ENCODE measurements at regions not wholly inside any gene's neighbourhood (a gene's known extent, or its start where the extent isn't known, plus 50 kb on each side); places are given as distances from the start of the nearest gene placed in this dataset.
"Not testable (repeated sequence)": the region's sequence is repeated elsewhere in the genome, so short reads cannot be mapped to it uniquely, and the experiment has no call there.

DNA sequence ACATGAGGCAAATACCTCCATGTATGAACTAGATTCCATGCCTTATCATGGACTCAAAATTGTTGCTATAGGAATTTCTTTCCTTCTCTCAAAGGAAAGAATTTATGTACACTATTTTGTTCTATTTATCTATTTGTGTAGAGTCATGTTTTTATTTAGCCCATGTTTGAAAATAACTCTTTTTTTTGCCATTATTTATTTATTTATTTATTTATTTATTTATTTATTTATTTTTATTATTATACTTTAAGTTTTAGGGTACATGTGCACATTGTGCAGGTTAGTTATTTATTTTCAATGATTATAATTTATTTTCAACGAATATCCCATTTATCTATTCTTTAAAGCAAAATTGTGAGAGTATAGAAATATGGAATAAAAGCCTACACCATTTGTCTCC, 177.9 kb downstream of the MAGEE1 start:
- no peak for DNase-seq (ENCODE audit: low read depth, low spot score)
- Histone ChIP-seq H3K4me3 (no peak overlapping the region), H3K27ac (no peak overlapping the region), H3K9ac (ENCODE audit: insufficient read length) (no peak overlapping the region), H3K9me3 (ENCODE audit: low read depth, low read length) (no peaks in the 10 kb centered on the region), H3K36me3 (ENCODE audit: insufficient read depth, low read length) (no peaks in the 10 kb centered on the region)
- TF ChIP-seq FOXP2 (optimal IDR thresholded peaks at IDR 0.05; ENCODE audit: control extremely low read depth, extremely low read length, insufficient read depth) (no peak), EZH2 (IDR thresholded peaks at IDR 0.05) (no peak), POLR2AphosphoS5 (IDR thresholded peaks at IDR 0.05; ENCODE audit: borderline replicate concordance, low read depth, low read length) (no peak)

DNA sequence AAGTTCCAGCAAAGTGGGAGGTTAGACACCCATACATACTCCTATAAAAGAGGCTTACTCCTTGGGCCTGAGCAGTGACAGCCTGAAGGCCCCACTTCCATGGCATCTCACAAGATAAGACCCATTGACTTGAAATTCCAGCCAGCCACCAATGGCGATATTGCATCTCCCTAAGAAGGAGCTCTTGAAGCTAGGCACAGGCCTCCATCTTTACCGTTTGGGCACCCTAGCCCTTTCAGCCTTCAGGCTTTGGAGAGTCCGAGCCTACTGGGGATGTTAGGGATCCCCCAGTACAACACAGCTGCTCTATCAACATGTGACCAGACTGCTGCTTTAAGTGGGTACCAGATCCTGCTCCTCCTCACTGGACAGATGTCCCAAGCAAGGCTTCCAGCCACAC, 189.5 kb downstream of the MAGEE1 start:
- H3K36me3 ChIP-seq (ENCODE audit: insufficient read depth, low read length) = no peaks in the 10 kb centered on the region
- DNase-seq (ENCODE audit: low read depth, low spot score) = no peak
- H3K9ac ChIP-seq (ENCODE audit: insufficient read length) = no peak overlapping the region
- TF ChIP-seq POLR2AphosphoS5 (IDR thresholded peaks at IDR 0.05; ENCODE audit: borderline replicate concordance, low read depth, low read length) (no peak), FOXP2 (optimal IDR thresholded peaks at IDR 0.05; ENCODE audit: control extremely low read depth, extremely low read length, insufficient read depth) (no peak), EZH2 (IDR thresholded peaks at IDR 0.05) (no peak)
- H3K27ac ChIP-seq = no peak overlapping the region
- no peaks in the 10 kb centered on the region for H3K9me3 ChIP-seq (ENCODE audit: low read depth, low read length)
- H3K4me3 ChIP-seq = no peak overlapping the region

DNA sequence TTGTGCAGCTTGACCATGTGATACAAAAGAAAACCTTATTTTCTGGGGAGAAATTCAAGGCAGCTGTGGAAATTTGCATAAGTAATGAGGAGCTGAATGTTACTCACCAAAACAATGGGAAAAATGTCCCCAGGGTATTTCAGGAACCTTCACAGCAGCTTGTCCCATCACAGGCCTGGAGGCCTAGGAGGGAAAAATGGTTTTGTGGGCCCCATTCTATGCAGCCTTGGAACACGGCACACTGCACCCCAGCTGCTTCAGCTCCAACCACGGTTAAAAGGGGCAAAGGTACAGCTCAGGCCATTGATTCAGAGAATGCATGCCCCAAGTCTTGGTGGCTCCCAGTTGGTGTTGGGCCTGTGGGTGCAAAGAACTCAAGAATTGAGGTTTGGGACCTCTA, 216.1 kb downstream of the MAGEE1 start:
- Histone ChIP-seq H3K4me3 (no peak overlapping the region), H3K36me3 (ENCODE audit: insufficient read depth, low read length) (no peaks in the 10 kb centered on the region), H3K27ac (no peak overlapping the region), H3K9me3 (ENCODE audit: low read depth, low read length) (no peaks in the 10 kb centered on the region), H3K9ac (ENCODE audit: insufficient read length) (no peak overlapping the region)
- no peak for TF ChIP-seq POLR2AphosphoS5 (IDR thresholded peaks at IDR 0.05; ENCODE audit: borderline replicate concordance, low read depth, low read length)
- TF ChIP-seq FOXP2 (optimal IDR thresholded peaks at IDR 0.05; ENCODE audit: control extremely low read depth, extremely low read length, insufficient read depth) = no peak
- TF ChIP-seq EZH2 (IDR thresholded peaks at IDR 0.05) = no peak
- DNase-seq (ENCODE audit: low read depth, low spot score) = no peak

DNA sequence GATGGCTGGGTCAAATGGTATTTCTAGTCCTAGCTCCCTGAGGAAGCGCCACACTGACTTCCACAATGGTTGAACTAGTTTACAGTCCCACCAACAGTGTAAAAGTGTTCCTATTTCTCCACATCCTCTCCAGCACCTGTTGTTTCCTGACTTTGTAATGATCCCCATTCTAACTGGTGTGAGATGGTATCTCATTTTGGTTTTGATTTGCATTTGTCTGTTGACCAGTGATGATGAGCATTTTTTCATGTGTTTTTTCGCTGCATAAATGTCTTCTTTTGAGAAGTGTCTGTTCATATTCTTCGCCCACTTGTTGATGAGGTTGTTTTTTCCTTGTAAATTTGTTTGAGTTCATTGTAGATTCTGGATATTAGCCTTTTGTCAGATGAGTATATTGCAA, 223.9 kb downstream of the MAGEE1 start:
- not testable (repeated sequence) for H3K9me3 ChIP-seq (ENCODE audit: low read depth, low read length); H3K36me3 ChIP-seq (ENCODE audit: insufficient read depth, low read length); H3K4me3 ChIP-seq; DNase-seq (ENCODE audit: low read depth, low spot score); H3K27ac ChIP-seq; H3K9ac ChIP-seq (ENCODE audit: insufficient read length)

DNA sequence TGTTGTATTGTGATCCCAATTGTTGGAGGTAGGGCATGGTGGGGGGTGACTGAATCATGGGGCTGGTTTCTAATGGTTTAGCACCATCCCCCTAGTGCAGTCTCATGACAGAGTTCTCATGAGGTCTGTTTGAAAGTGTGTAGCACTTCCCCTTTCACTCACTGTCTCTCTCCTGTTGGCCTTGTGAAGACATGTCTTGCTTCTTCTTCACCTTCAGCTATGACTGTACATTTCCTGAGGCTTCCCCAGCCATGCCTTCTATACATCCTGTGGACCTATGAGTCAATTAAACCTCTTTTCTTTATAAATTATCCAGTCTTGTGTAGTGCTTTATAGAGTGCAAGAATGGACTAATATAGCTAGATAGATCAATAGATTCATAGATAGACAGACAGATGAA, 230.0 kb downstream of the MAGEE1 start:
- DNase-seq (ENCODE audit: low read depth, low spot score) = no peak
- TF ChIP-seq FOXP2 (optimal IDR thresholded peaks at IDR 0.05; ENCODE audit: control extremely low read depth, extremely low read length, insufficient read depth) (no peak), POLR2AphosphoS5 (IDR thresholded peaks at IDR 0.05; ENCODE audit: borderline replicate concordance, low read depth, low read length) (no peak), EZH2 (IDR thresholded peaks at IDR 0.05) (no peak)
- H3K9ac ChIP-seq (ENCODE audit: insufficient read length) = no peak overlapping the region
- no peaks in the 10 kb centered on the region for H3K9me3 ChIP-seq (ENCODE audit: low read depth, low read length)
- H3K27ac ChIP-seq = no peak overlapping the region
- H3K4me3 ChIP-seq = no peak overlapping the region
- no peaks in the 10 kb centered on the region for H3K36me3 ChIP-seq (ENCODE audit: insufficient read depth, low read length)

Measured in SK-N-MC (cell line).